DND-41 (cell line): ENCODE measurements at regions not wholly inside any gene's neighbourhood (a gene's known extent, or its start where the extent isn't known, plus 50 kb on each side); places are given as distances from the start of the nearest gene placed in this dataset.

Source experiments
- ATAC-seq: fragments of 200-7000 bp; cut with Tn5 transposase; 3 replicates; pipeline ENCODE4 v1.9.1; 2021; ENCODE audit warnings: low read depth; ENCODE audit not compliant: insufficient read depth
- DNase-seq: peaks from one replicate; pipeline ENCODE4 v3.0.0-alpha.2; 2020
- H2AFZ ChIP-seq: 2 replicates; pipeline ENCODE4 v1.6.0; 2012; ENCODE audit warnings: low read depth, low read length
- H3K27ac ChIP-seq: 2 replicates; pipeline ENCODE4 v1.5.1; 2012; ENCODE audit warnings: low read length, inconsistent platforms
- H3K27me3 ChIP-seq: fragments of 200-600 bp; sonication (generic); 2 replicates; pipeline ENCODE4 v1.6.0; 2012; ENCODE audit warnings: low read length, mild to moderate bottlenecking, inconsistent platforms; ENCODE audit not compliant: insufficient read depth, poor library complexity
- H3K36me3 ChIP-seq: 2 replicates; pipeline ENCODE4 v1.5.1; 2012; ENCODE audit warnings: low read length, inconsistent platforms; ENCODE audit not compliant: insufficient read depth
- H3K4me1 ChIP-seq: 2 replicates; pipeline ENCODE4 v1.5.1; 2012; ENCODE audit warnings: mild to moderate bottlenecking, low read length; ENCODE audit not compliant: insufficient read depth
- H3K4me2 ChIP-seq: 2 replicates; pipeline ENCODE4 v1.6.0; 2012; ENCODE audit warnings: mild to moderate bottlenecking, moderate library complexity, low read length, inconsistent platforms; ENCODE audit not compliant: insufficient read depth
- H3K4me3 ChIP-seq, 2 experiments: fragments of 200-600 bp in 1 of 2; shearing (Covaris generic) in 1 of 2; 2 replicates each; pipeline ENCODE4 v1.5.1; 2012 to 2016; ENCODE audit warnings: inconsistent platforms in 2 of 2, low read length in 2 of 2, mild to moderate bottlenecking in 2 of 2, low read depth in 1 of 2, moderate library complexity in 1 of 2
- H3K79me2 ChIP-seq: 2 replicates; pipeline ENCODE4 v1.6.0; 2012; ENCODE audit warnings: low read length, inconsistent platforms; ENCODE audit not compliant: insufficient read depth
- H3K9ac ChIP-seq: 2 replicates; pipeline ENCODE4 v1.6.0; 2012; ENCODE audit warnings: low read depth, mild to moderate bottlenecking, inconsistent platforms, low read length, moderate library complexity
- H3K9me3 ChIP-seq: 2 replicates; pipeline ENCODE4 v1.5.1; 2012; ENCODE audit warnings: low read length, moderate library complexity, mild to moderate bottlenecking, inconsistent platforms; ENCODE audit not compliant: insufficient read depth, severe bottlenecking
- H4K20me1 ChIP-seq: 2 replicates; pipeline ENCODE4 v1.6.0; 2012; ENCODE audit warnings: low read length; ENCODE audit not compliant: insufficient read depth
- EZH2 ChIP-seq: IDR thresholded peaks from 3 replicates; pipeline ENCODE4 v1.6.1; 2012; ENCODE audit warnings: borderline replicate concordance, low read depth, mild to moderate bottlenecking, moderate library complexity, low read length, inconsistent platforms; ENCODE audit not compliant: severe bottlenecking
- TF ChIP-seq, protein P1 (sequence below): IDR thresholded peaks from 2 replicates; pipeline ENCODE4 v1.5.1; 2012; ENCODE audit warnings: borderline replicate concordance, low read length, moderate library complexity, mild to moderate bottlenecking; ENCODE audit not compliant: poor library complexity, severe bottlenecking; ENCODE audit errors: extremely low read depth

DNA sequence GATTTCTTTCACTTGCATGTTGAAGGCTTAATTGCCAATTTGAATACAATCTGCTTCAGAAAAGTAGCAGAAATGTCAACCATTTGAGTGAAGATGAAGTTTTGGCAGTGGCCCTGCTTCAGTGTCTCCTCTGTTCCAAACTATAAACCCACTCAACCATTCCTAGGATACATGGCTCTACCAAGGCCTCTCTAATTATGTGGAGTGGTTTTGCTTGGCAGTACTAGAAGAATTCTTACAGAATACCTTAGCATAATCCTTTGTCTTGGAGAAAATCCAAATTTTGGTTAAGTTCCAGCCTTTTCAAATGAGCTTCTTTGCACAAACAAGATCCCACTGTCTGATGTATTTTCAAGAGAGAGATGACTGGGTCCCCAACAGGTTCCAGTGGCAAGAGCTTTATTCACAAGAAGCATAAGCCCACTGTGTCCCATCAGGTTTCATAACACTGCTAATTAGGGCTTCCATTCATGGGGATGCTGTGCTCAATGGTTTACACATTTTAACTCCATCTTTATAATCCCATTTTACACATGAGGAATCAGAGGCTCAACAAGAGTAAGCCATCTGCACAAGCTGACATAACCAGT is 234.5 kb downstream of the IPO8 start:
- Histone ChIP-seq H3K79me2 (no peaks in the 10 kb centered on the region), H3K27me3 (no peaks in the 10 kb centered on the region), H3K4me3 (no peak overlapping the region), H4K20me1 (no peaks in the 10 kb centered on the region), H3K4me2 (no peak overlapping the region), H3K36me3 (no peaks in the 10 kb centered on the region), H3K27ac (no peak overlapping the region), H3K9ac (no peak overlapping the region), H3K9me3 (no peaks in the 10 kb centered on the region), H3K4me1 (no peaks in the 10 kb centered on the region), H2AFZ (no peak overlapping the region)
- TF ChIP-seq, protein P1, sequence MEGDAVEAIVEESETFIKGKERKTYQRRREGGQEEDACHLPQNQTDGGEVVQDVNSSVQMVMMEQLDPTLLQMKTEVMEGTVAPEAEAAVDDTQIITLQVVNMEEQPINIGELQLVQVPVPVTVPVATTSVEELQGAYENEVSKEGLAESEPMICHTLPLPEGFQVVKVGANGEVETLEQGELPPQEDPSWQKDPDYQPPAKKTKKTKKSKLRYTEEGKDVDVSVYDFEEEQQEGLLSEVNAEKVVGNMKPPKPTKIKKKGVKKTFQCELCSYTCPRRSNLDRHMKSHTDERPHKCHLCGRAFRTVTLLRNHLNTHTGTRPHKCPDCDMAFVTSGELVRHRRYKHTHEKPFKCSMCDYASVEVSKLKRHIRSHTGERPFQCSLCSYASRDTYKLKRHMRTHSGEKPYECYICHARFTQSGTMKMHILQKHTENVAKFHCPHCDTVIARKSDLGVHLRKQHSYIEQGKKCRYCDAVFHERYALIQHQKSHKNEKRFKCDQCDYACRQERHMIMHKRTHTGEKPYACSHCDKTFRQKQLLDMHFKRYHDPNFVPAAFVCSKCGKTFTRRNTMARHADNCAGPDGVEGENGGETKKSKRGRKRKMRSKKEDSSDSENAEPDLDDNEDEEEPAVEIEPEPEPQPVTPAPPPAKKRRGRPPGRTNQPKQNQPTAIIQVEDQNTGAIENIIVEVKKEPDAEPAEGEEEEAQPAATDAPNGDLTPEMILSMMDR, result no peak
- TF ChIP-seq EZH2, result no peak
- no peak for DNase-seq
- ATAC-seq, result no peak

DNA sequence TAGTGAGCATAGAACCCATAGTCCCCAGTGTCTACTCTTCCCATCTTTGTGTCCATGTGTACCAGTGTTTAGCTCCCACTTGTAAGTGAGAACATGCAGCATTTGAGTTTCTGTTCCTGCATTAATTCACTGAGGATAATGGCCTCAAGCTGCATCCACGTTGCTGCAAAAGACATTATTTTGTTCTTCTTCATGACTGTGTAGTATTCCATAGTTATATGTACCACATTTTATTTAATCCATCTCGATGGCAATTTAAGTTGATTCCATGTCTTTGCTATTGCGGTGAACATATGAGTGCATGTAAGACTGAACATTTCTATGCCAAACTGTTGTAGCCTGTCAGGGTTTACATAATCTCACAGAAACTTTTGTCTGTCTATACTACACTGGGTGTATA is 237.2 kb downstream of the IPO8 start:
- H3K79me2 ChIP-seq, result no peaks in the 10 kb centered on the region
- no peaks in the 10 kb centered on the region for H3K27me3 ChIP-seq
- no peak overlapping the region for H3K4me2 ChIP-seq
- no peak for ATAC-seq
- no peaks in the 10 kb centered on the region for H3K9me3 ChIP-seq
- no peak overlapping the region for H3K27ac ChIP-seq
- TF ChIP-seq, protein P1, result no peak
- no peak for TF ChIP-seq EZH2
- H4K20me1 ChIP-seq, result no peaks in the 10 kb centered on the region
- DNase-seq, result no peak
- no peak overlapping the region for H2AFZ ChIP-seq
- H3K36me3 ChIP-seq, result no peaks in the 10 kb centered on the region
- H3K9ac ChIP-seq, result no peak overlapping the region
- H3K4me3 ChIP-seq, result no peak overlapping the region
- no peaks in the 10 kb centered on the region for H3K4me1 ChIP-seq

DNA sequence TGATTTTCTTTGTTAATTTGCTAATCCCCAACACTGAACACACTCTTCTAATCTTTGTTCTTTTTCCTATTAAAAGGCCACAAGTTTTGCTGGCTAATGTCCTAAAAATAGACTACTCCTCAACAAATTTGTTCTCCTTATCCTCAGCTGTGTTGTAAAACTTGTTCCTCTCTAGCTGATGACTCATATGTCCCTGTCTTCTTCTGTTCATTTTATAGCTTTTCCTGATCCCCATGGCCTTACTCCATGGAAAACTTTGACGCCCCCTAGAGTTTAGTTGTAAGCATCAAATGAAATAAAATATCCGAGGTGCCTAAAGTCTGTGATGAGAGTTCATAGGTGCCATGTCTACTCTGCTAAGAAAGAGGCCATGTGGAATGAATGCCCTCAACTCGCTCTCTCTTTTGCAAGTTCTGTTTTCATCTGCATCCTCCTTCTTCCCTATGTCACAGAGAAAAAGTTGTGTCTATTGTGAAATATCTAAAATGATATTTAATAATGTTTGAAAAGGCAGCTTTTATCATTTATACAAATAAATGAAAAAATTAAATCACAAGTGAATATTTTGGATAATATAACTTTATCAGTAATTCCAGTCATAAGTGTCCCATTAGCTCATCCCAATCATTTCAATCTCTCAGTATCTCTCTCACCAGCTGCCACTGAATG is 237.9 kb downstream of the IPO8 start:
- H2AFZ ChIP-seq, result no peak overlapping the region
- H3K79me2 ChIP-seq, result no peaks in the 10 kb centered on the region
- H3K9me3 ChIP-seq, result no peaks in the 10 kb centered on the region
- H3K4me3 ChIP-seq, result no peak overlapping the region
- TF ChIP-seq, protein P1, result no peak
- no peak for TF ChIP-seq EZH2
- H3K4me2 ChIP-seq, result no peak overlapping the region
- no peaks in the 10 kb centered on the region for H3K36me3 ChIP-seq
- DNase-seq (no peak), ATAC-seq (no peak)
- H4K20me1 ChIP-seq, result no peaks in the 10 kb centered on the region
- H3K4me1 ChIP-seq, result no peaks in the 10 kb centered on the region
- no peaks in the 10 kb centered on the region for H3K27me3 ChIP-seq
- no peak overlapping the region for H3K27ac ChIP-seq
- H3K9ac ChIP-seq, result no peak overlapping the region
